Mucosa of gallbladder (tissue), 1 donor: ENCODE measurements at regions not wholly inside any gene's neighbourhood (a gene's known extent, or its start where the extent isn't known, plus 50 kb on each side); places are given as distances from the start of the nearest gene placed in this dataset.
"Not testable (repeated sequence)": the region's sequence is repeated elsewhere in the genome, so short reads cannot be mapped to it uniquely, and the experiment has no call there.

ENCODE experiments used
- DNase-seq: peaks from one replicate; pipeline ENCODE4 v3.0.0-alpha.2; 2020; ENCODE audit warnings: low spot score
- donor health status: DM: no; HTN: no; CAD: no.

DNA sequence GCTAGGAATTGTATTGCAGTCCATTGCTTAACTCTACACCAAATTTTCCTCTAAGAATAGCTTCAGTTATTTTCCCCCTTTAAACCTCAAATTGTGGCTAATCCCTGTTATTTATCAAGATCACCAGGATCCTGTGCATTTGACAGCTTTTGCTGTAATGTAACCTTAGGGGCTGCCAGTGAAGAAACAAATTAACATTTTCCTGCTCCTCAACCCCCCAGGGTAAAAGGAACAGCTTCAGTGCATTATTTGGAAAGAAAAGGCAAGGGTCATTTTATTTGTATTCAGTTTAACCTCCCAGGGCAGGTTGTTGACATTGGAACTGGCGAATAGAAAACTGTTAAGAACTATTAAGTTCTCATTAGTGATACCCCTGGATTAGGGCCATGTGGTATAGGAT is 57.0 kb downstream of the PCDH20 start:
- no peak for DNase-seq

DNA sequence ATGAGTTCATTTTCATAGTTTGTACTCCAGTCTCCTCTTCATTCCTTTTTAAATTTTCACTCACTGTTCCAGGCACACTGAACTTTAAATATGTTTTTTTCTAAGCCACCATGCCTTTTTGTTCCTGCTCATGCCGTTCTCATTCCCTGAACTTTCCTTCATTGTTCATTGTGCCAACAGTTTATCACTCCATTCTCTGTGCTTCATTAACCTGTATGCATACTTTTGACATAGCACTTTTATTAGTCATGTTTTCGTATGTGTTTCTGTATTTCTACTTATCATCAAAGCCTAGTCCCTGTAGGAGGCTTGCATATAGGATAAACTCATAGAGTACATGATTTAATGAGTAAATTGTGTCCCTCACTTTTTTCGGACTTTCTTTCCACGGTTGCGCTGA is 65.3 kb downstream of the PCDH20 start:
- DNase-seq = no peak

DNA sequence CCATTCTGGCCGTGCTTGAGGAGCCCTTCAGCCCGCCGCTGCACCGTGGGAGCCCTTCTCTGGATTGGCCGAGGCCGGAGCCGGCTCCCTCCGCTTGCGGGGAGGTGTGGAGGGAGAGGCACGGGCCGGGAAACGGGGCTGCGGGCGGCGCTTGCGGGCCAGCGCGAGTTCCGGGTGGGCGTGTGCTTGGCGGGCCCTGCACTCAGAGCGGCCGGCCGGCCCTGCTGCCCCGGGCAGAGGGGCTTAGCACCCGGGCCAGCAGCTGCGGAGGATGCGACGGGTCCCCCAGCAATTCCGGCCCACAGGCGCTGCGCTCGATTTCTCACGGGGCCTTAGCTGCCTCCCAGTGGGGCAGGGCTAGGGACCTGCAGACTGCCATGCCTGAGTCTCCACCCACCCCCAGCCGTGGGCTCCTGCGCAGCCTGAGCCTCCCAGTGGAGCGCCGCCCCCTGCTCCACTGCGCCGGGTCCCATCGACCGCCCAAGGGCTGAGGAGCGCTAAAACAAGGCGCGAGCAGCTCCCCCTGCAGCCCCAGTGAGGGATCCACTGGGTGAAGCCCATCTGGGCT is 76.5 kb downstream of the PCDH20 start:
- DNase-seq = no peak

DNA sequence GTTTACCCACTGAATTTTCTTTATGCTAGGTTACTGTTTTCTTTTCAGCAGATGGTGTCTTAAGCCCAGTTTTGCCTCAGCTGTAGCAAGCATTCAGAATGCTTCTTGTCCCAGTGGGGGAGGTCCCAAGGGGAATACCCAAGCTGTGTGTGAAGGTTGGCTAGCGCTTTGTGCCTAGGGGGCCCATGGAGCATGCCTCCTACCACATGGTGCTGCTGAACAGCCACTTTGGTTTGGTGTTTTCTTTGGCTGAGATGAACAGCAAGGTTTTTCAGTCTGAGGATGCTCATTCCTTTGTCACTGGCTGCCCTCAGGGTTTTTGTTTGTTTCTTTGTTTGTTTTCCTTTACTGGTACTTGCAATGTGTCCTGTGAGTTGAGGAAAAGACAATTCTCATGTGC is 99.0 kb downstream of the PCDH20 start:
- DNase-seq = no peak

DNA sequence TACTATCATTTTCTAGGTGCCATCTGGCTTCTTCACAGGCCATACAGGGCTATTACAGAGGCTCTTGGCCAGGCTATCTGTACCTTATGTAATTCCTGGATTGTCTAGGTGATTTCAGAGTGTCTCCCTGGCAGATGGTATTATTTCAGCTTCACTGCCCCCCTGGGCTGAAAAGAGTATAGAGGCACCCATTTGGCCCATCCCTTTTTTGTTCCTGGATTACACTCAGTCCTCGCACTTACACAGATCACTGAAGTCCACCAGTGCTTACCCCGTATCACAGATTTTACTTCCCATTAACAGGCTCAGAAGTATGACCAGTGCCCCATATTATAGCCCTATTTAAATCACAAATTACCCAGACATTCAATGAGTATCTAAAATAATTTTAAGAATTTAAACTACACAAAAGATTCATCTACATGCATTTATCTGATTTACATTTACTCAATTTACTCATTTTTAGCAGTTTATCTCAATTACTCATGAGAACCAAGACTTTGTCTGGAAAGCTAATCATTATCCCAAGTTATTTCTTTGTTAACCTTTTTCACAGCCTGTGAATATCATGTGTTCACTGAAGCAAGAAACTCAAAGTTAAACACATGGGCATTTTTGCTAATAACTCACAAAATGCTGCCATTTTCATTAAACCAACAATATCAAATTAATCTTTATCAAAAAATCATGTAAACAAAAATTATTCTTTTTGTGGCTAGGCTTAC is 121.0 kb downstream of the PCDH20 start:
- DNase-seq = no peak

DNA sequence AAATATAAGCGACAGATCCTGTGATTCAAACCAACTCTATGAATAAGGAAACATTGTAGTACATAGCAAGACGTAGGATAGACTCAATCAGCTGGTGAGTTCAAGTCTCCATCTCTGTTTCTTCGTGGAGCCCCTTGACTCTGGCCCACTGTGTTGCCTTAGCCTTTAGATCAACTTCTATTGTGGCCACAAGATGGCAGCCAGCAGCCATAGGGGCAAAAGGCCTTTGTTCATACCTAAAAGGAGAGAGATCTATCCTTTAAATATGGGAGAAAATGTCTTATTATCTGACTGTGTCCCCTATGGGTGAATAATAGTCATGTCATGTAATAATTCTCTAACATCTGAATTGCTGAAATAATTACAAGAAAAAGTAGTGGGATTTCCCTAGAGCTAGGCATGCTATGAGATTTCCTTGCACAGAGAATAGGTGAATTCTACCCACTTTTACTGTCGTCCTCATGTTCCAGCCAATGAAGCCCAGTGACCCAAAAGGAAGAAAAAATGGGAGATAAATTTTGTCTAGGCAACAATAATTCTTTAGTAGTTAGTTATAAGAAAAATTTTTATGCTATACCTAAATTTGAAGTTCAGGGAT is 129.4 kb downstream of the PCDH20 start:
- no peak for DNase-seq

DNA sequence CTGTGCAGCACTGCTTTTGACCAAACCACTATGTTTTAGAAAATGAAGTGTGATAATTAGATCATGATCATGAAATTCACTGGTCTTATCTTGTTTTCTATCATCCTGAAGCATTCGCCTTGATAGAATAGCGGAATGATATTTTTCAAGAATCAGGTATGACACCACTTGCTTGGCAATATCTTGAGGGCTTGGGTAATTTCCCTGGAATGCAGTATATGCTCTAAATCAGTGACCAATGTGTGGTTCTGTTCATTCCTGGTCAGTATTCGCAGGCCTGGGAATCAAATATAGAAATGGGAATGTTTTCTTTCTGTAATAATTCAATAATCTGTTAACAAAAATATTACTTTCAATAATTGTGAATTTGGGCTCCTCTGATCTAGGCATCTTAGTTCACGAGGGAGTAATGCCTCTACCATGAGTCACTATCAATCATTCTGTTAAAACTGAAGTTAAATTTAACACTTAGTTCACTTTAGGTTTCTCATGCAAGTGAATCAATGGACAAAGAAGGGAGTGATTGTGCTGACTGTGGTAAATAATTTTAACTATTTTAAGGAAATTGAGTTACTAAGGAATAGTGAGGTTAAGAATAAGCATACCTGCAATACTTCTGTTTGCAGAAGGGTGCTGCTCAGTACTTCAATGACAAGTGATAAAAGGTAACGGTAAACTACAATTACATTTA is 137.9 kb downstream of the PCDH20 start:
- DNase-seq = no peak

DNA sequence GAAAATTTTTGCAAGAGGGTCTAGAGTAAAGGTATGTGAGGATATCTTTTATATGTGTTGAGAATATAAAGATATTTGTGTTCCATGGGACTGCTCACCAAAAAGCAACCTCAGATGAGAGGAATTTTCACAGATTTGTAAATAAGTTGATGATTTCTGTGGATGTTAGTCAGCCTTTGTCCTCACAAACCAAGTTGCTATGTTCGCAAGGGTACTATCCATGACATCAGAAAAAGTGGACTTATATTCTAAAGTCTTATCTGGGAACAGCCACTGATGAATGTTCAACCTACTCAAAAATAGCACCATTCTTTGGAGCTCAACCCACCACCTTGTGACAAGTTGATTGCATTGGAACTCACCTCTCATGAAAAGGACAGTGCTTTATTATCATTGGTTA is 138.6 kb downstream of the PCDH20 start:
- DNase-seq = no peak

DNA sequence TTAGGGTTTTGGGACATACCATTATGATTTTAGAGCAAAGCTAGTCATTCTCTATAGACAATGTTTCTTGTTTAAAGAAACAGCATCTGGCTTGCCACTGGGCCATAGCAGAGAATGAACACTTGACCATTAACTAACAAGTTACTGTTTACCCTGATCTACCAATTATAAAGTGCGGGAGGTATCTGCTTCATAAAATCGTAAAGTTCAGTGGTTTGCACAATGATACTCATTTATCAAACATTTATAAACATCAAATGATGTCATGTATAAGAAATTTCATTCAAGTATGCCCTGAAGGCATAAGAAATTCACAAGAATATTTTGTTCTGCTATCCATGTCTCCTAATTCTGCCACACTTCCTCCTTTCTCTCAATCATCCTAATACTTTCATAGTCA is 139.2 kb downstream of the PCDH20 start:
- DNase-seq = no peak

DNA sequence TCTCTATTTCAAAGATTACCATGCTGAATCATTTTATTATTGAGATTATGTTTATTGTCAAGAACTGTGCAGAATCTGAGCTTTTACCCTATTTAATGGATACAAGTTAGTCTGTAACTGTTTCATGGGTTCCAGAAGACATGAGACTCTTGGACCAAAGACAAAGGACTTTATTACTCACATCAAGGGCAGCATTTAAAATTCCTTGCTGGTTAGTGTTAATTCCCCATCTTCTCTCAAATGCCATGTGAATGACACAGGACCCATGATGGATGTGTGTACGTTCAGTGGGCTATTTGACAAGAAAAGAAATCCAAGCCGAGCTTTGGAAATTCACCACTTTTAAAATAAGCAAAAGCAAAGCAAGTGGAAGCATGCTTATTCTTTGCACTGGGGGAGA is 139.9 kb downstream of the PCDH20 start:
- DNase-seq = no peak

DNA sequence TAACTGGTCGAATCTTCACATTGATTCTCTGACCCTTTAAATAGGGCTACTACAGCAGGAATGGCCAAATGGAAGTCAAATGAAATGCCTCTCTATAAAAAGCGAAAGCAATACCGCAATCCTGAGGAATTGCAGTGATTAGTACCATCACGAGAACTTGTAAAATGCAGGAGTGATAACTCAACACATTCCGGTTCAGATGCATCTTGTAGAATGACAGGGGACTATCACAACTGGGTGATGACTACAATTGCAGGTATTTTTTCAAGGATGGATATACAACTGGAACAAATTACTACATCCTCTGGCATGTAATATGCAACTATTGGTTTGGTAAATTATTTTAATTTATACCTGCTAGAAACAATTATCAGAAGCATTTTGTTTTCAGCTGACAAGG is 140.4 kb downstream of the PCDH20 start:
- DNase-seq = no peak

DNA sequence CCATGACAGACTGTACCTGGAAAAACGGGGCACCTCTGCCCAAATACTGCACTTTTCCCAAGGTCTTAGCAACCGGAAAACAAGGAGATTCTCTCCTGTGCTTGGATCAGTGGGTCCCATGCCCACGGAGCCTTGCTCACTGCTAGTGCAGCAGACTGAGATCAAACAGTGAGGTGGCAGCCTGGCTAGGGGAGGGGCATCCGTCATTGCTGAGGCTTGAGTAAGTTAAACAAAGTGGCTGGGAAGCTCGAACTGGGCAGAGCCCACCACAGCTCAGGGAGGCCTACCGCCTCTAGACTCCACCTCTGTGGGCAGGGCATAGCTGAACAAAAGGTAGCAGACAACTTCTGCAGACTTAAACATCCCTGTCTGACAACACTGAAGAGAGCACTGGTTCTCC is 148.8 kb downstream of the PCDH20 start:
- not testable (repeated sequence) for DNase-seq

DNA sequence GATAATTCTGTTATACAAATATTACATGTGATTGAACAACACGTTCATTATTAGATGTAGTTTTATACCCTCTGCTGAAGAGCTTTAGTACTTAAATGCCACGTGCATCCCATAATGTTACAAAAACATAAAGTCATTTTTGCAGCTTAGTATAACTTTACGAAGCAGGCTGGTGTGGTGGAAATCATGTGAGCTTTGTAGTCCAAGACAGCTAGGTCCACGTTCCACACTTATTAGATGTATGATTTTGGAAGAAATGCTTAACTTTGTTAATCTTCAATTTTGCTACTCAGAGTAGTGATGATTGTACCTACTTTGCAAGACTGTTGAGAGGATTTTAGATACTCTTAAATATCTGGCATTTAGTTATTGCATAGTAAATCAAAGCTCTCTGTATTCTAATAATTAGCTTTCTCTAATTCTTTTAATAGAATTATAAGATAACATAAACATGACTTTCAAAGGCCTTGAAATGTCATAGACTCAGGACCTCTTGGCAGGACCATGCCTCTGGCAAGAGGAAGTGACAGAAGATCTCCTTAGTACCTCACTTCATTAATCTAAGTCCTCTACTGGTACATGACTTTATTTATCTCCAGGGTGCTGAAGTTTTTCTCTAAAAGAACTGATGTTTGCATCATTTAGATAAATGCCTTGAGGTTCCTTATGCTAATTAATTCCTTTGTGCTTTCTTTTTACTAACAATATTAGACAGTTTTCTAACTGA is 153.7 kb downstream of the PCDH20 start:
- no peak for DNase-seq

DNA sequence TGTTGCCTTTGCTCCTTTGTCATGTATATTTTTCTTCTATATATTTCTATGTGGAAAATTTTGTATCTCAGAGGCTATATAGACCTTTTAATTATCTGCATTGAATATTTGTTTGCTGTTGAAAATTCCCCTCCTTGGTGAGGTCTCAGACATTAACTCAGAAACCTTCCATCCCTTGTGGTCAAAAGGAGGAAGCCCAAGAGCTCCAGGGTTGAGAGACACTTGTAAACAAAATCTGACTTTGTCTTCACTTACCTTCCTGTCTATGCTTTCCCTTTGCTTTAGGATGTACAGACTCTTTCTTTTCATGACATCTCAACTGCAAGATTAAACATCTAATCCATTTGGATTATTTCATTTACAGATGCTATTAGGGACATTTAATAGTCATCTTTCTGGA is 157.5 kb downstream of the PCDH20 start:
- DNase-seq = no peak

DNA sequence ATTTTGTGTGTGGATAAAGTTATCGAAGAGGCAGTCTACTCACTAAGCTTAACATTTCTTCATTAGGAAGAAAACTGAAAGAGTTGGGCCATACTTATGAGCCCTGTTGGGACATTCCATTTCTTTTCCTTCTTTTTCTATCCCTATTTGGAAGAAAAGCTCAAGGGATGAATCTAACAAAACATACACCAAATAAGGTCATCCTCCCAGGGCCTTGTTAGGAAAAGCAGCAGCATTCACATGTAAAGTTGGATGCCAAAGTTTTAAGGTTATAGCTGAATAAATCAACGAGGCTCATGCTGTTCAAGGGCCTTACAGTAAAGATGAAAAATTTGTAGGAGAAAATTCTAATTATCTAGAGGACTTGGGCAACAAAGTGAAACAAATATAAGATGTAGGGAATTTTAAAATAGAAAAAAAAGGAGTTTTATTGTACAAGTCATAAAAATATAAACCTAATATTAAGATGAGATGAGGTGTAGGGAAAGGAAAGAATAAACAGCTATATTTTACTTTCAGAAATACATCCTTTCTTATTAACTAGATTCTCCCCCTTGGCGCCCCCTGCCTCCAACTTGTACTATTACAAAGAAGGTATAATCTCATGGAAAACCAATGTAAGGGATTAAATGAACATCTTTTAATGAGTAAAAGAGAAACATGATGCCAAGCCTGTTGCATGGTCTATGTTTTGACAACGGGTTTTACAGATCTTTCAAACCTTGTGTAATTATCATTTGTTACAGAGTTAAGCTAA is 160.4 kb downstream of the PCDH20 start:
- no peak for DNase-seq

DNA sequence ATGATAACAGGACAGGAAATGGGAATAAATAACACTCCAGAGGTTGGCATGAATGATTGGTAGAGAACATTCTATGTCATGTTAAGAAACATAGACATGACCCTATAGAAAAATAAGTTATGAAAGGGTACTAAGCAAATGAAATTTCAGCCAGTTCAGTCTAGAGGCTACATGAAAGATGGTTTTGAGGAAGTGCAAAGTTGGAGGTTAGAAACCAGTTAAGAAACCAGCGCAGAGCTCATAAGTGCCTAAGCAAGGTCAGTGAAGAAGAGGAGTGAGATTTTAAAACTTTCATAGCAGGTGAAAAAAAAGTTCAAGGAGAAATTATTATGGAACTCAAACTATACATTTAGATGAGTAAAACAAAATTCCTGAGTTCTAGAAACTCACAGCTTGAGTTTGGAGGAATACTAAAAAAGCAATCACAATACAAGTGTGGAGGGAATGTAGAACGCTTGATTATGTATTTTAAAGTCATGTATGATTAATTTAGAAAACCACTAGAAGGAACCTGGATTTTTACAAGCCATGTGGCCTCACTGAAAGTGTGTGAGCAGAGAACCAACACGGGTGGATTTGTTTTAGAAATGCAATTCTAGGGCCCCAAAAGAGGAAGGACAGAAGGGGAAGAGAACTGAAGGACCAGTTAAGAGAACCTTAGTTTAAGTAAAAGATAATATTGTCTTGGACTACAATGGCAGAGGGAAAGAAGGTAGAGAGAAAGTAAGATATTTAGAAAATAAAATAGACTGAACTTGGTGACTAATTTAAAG is 162.4 kb downstream of the PCDH20 start:
- no peak for DNase-seq

DNA sequence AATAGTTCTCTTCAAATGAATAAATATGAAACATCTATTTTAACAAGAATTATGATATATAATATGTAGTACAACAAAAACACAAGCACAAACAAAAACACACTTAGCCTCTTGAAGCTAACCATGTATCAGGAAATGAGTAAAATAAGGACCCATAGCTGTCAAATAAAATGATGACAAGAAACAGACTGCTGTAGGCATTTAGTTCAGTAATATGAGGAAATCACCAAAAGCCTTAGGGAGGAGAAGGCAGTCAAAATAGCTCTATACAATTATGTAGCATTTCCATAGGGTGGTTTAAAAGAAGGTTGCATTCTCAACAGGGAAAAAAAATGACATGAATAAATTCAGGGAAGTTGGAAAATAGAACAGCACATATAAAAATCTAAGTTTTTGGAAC is 163.4 kb downstream of the PCDH20 start:
- DNase-seq = no peak

DNA sequence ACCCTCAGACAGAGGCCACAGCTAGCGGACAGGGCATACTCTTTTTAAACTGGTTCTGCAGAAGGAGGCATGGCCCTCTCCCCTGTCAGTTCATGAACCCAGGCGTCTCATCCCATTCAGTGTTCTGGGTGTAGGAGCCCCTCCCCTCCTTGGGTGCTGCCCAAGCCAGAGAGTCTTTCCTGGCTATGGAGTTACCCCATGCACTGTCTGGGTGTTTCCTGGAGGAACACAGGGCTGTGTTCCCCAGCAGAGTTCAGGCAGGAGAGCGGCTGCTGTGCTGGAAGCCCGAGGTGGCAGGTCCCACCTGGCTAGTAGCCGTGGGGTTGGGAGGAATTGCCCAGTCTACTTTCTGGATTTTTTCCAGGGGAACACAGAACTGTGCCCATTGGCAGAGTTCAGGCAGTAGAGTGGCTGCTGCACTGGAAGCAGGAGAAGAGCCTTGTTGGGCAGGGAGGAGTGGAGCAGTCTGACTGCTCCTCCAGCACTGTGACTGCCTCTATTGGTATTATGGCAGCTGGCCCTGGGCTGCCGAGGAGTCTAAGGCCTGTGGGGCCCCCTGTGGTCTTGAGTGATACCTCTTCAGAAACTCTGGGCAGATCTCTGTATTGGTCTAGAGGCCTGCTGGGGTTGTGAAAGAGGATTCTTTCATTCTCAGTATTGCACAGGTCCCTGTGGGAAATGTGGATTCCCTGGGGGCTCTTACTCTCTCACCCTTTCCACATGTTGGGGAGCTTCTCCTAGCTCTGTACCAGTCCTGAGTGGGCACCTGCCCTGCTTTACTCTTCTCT is 168.3 kb downstream of the PCDH20 start:
- DNase-seq = no peak

DNA sequence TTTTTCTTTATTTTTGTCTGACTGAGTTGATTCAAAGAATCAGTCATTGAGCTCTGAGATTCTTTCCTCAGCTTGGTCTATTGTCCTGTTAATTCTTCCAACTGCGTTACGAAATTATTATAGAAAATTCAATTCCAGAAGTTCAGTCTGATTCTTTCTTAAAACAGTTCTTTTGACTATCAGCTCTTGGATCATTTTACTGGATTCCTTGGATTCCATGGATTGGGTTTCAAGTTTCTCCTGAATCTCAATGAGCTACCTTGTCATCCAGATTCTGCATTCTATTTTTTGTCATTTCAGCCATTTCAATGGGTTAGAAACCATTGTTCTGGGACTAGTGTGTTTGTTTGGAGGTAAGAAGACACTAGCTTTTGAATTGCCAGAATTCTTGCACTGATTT is 169.3 kb downstream of the PCDH20 start:
- DNase-seq = no peak

DNA sequence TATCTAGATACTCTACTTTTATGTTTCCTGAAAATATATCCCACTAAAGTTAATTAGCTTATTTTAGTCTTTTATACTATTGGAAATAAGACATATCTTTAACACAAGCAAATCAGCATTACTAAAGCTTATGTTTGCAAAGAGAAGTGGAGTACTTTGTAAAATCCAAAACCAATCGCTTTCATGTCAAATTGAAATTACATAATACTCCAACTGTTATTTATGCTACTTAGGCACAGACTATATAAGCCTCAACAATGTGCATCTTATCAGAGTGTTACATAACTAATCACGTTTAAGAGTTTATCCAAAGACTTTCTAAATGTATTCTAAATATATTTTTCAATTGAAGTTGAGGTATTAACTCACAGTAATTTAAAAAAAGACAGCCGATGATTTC is 200.0 kb downstream of the PCDH20 start:
- no peak for DNase-seq
